HG03432 (cell line): ENCODE measurements at regions not wholly inside any gene's neighbourhood (a gene's known extent, or its start where the extent isn't known, plus 50 kb on each side); places are given as distances from the start of the nearest gene placed in this dataset.

Experiments
- ATAC-seq: cut with Tn5 transposase; IDR thresholded peaks from one replicate; pipeline ENCODE4 v1.9.1; 2021; ENCODE audit warnings: mild to moderate bottlenecking, moderate library complexity; ENCODE audit not compliant: unreplicated experiment

GRCh38 chr3:74510261-74510818 is 104.1 kb downstream of the CNTN3 start:
- no peak for ATAC-seq

DNA sequence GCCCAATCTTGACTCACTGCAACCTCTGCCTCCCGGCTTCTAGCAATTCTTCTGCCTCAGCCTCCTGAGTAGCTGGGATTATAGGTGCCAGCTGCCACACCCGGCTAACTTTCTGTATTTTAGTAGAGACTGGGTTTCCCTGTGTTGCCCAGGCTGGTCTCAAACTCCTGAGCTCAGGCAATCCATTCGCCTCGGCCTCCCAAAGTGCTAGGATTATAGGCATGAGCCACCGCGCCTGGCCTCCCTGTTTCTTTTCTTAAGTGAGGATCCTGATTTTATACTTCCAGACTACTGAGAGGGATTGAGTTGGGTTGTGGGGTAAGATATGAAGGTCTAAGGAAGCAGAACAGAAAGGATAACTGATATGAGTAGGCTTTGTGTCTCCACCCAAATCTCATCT is 106.8 kb downstream of the CNTN3 start:
- no peak for ATAC-seq

- no peak for ATAC-seq
These were observed 108.2 kb downstream of the CNTN3 start for GRCh38 chr3:74506246-74506645.

GRCh38 chr3:74501007-74501406 is 113.5 kb downstream of the CNTN3 start:
- no peak for ATAC-seq

DNA sequence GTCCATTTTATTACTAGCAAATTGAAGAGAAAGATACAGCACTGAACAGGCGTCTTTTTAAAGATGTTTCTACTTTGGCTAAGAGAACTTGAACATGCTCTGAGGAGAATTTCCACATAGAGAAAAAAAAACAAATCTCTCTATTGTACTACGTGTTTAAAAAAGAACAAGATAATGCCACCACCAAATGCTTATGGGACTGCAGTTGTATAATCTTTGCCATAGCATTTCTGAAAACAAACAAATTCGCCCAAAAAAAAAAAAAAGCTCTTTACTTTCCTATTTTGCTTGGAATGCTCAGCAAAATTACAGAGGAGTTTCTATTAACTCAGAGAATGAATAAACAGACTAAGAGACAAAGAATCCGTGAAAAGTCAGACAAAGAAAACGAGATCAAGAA is 114.2 kb downstream of the CNTN3 start:
- no peak for ATAC-seq

- no peak for ATAC-seq
These were observed 122.6 kb downstream of the CNTN3 start for GRCh38 chr3:74491874-74492273.

DNA sequence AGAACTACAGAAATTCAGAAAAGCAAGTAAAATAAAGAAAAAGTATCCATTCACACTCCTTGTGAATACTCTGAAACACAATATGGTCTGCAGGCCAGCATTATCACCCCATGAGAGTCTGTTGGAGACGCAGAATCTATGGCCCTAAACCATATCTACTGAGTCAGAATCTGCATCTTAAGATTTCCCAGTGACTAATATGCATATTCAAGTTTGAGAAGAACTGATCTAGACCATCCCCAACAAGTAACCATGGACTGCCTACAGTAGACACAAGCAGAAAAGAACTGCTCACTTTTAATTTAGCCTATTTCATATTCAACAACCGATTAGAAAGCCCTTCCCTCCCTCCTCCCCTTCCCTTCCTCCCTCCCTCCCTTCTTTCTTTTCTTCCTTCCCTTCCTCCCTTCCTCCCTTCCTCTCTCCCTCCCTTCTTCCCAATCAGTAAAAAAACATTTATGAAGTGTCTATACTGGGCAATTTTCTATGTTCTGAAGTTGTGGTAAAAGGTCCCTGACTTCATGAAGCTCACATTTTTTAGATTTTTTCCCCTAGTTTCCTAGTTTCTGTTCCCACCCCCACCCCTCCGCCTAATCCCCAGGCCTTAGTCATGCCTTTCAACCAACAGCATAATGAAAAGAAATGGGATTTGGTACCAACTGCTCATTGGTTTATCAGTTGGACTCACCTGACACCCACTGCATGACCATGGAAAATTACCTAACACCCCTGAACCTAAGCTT is 125.2 kb downstream of the CNTN3 start:
- ATAC-seq, result no peak

DNA sequence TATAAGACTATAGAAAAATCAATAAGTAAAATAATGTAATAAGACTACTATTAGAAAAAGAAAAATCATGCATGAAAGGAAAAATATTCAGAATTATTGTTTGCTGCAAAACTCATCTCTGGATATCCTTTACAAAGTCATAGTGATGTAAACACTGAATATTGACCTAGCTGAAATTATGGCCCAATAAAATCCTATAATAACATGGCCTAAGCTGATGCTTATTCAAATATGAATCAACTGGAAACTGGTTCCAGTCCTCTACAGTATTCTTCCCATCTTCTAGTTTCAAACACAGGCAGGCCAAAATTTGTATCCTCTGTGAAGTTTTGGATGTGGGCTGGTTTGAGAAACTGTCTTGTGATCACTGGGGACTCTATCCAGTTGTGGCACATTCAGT is 134.5 kb downstream of the CNTN3 start:
- ATAC-seq, result no peak

- no peak for ATAC-seq
These were observed 144.1 kb downstream of the CNTN3 start for GRCh38 chr3:74470313-74470712.

DNA sequence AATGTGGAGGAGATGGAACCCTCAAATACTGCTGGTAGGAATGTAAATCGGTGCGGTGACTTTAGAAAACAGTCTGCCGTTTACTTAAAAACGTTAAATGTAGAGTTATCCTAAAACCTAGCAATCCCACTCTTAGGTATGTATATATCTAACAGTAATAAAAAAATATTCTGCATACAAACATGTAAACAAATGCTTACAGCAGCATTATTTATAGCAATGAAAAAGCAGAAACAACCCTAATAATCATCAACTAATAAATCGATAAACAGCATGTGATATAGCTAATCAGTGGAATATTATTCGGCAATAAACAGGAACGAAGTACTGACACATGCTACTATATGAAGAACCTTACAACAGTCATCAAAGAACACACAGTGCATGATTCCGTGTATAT is 144.7 kb downstream of the CNTN3 start:
- ATAC-seq, result no peak

GRCh38 chr3:74469151-74469550 is 145.3 kb downstream of the CNTN3 start:
- ATAC-seq, result no peak

- ATAC-seq, result no peak
These were observed 148.6 kb downstream of the CNTN3 start for GRCh38 chr3:74465715-74466410.

GRCh38 chr3:74463515-74463914 is 150.9 kb downstream of the CNTN3 start:
- no peak for ATAC-seq

- no peak for ATAC-seq
These were observed 158.3 kb downstream of the CNTN3 start for GRCh38 chr3:74456166-74456565.

- ATAC-seq, result no peak
These were observed 167.2 kb downstream of the CNTN3 start for GRCh38 chr3:74447221-74447620.

GRCh38 chr3:74445541-74445940 is 168.9 kb downstream of the CNTN3 start:
- no peak for ATAC-seq

DNA sequence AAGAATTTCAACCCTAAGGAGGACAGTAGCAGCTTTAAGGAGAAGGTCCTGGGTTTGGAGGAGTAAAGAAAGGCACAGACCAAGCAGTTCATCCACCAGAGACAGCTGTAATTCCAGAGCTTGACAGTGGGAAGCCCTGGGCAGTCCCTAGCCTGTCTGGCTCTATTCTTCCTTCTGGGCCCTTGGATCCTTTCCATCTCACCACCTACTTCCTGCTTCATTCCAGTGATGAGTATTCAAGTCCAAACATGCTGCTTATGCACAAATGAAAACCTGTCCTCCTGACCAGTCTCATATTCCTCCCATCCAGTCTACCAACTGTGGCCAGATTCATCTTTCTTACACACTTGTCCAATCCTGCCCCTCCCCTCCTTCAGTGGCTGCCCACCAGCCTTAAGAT is 171.4 kb downstream of the CNTN3 start:
- ATAC-seq, result no peak

GRCh38 chr3:74442683-74443082 is 171.8 kb downstream of the CNTN3 start:
- ATAC-seq, result no peak

DNA sequence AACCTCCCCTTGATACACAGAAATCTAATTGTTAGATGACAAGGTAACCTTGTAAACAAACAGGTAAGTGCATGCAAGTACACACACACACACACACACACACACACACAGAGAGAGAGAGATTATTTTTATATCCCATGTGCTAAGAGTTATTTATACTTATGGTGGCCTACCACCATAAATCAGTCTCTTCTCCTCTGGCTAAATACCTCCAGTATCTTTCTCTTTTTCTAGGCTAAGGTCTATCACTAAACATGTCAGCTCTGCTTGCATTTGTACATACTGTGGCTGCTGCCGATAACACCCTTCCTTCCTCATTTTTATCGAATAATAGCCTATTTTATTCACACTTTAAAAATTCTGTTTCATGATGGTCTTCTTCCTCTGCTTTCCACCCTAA is 172.4 kb downstream of the CNTN3 start:
- no peak for ATAC-seq

DNA sequence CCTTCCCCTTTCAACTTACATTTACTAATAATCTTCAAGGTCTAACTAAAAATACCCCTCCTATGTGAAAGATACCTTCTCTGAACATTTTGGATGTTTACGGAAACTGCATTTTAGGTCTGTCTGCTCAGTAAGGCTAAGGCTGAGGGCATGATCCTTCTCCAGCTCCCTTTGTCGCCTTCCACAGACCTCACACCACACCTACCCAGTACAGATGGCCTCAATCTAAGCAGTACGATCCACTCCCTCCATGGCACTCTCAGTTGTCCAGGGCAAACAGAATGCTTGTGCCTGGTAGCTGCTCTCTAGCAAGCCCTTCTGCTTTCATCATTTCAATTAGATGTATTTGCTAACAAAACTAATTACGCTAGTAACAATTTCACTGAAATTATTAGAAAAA is 178.3 kb downstream of the CNTN3 start:
- no peak for ATAC-seq

GRCh38 chr3:74435631-74436030 is 178.8 kb downstream of the CNTN3 start:
- no peak for ATAC-seq

- ATAC-seq, result no peak
These were observed 180.1 kb downstream of the CNTN3 start for GRCh38 chr3:74434406-74434805.
